ENCODE measurements at regions not wholly inside any gene's neighbourhood (a gene's known extent, or its start where the extent isn't known, plus 50 kb on each side); places are given as distances from the start of the nearest gene placed in this dataset.

- no peak overlapping the region for H3K4me3 ChIP-seq (ENCODE audit: low read depth, low read length)
- TF ChIP-seq CTCF (IDR thresholded peaks at IDR 0.05; ENCODE audit: control insufficient read depth, extremely low read depth, insufficient read depth) = no peak
- DNase-seq (ENCODE audit: low read depth) = no peak
These were observed 303.1 kb upstream of the RUNX1 start for GRCh38 chr21:35352066-35352770.

- DNase-seq (ENCODE audit: low read depth) = no peak
- no peak overlapping the region for H3K4me3 ChIP-seq (ENCODE audit: low read depth, low read length)
- no peak for TF ChIP-seq CTCF (IDR thresholded peaks at IDR 0.05; ENCODE audit: control insufficient read depth, extremely low read depth, insufficient read depth)
These were observed 302.3 kb upstream of the RUNX1 start for GRCh38 chr21:35351434-35351833.

GRCh38 chr21:35350965-35351364, 301.9 kb upstream of the RUNX1 start:
- TF ChIP-seq CTCF (IDR thresholded peaks at IDR 0.05; ENCODE audit: control insufficient read depth, extremely low read depth, insufficient read depth) = no peak
- no peak overlapping the region for H3K4me3 ChIP-seq (ENCODE audit: low read depth, low read length)
- no peak for DNase-seq (ENCODE audit: low read depth)

GRCh38 chr21:35349376-35350080, 300.4 kb upstream of the RUNX1 start:
- H3K4me3 ChIP-seq (ENCODE audit: low read depth, low read length) = no peak overlapping the region
- DNase-seq (ENCODE audit: low read depth) = no peak
- TF ChIP-seq CTCF (IDR thresholded peaks at IDR 0.05; ENCODE audit: control insufficient read depth, extremely low read depth, insufficient read depth) = no peak

- no peak for DNase-seq (ENCODE audit: low read depth)
- no peak for TF ChIP-seq CTCF (IDR thresholded peaks at IDR 0.05; ENCODE audit: control insufficient read depth, extremely low read depth, insufficient read depth)
- H3K4me3 ChIP-seq (ENCODE audit: low read depth, low read length) = no peak overlapping the region
These were observed 299.6 kb upstream of the RUNX1 start for GRCh38 chr21:35348686-35349085.

GRCh38 chr21:35346697-35347096, 297.6 kb upstream of the RUNX1 start:
- no peak for DNase-seq (ENCODE audit: low read depth)

More at GRCh38 chr21:35346697-35347096, 297.6 kb upstream of the RUNX1 start:
- H3K4me3 ChIP-seq (ENCODE audit: low read depth, low read length) = no peak overlapping the region
- TF ChIP-seq CTCF (IDR thresholded peaks at IDR 0.05; ENCODE audit: control insufficient read depth, extremely low read depth, insufficient read depth) = no peak
